Ovary (tissue), 7 donors: ENCODE measurements at regions not wholly inside any gene's neighbourhood (a gene's known extent, or its start where the extent isn't known, plus 50 kb on each side); places are given as distances from the start of the nearest gene placed in this dataset.

Source experiments
- DNase-seq, 5 donors: peaks; one replicate each; pipeline ENCODE4 v3.0.0-alpha.2; 2019 to 2020
- H3K27ac ChIP-seq, 2 donors: fragments of 200-600 bp; one replicate each; pipeline versions ENCODE4 v1.5.1 to v1.8.0; 2019 to 2022
- H3K27me3 ChIP-seq: fragments of 200-600 bp; one replicate; pipeline ENCODE4 v1.8.0; 2022
- H3K36me3 ChIP-seq: fragments of 200-600 bp; sonication (generic); one replicate; pipeline ENCODE4 v1.5.1; 2019
- H3K4me1 ChIP-seq: one replicate; pipeline ENCODE4 v1.8.1; 2013; ENCODE audit warnings: mild to moderate bottlenecking, moderate library complexity; ENCODE audit not compliant: insufficient read depth
- H3K4me3 ChIP-seq: fragments of 200-600 bp; sonication (generic); one replicate; pipeline ENCODE4 v1.5.1; 2017
- H3K9me3 ChIP-seq, 2 donors: fragments of 200-600 bp in 1 of 2; sonication (generic) in 1 of 2; one replicate each; pipeline versions ENCODE4 v1.5.1 to v1.8.1; 2013 to 2019; ENCODE audit warnings: mild to moderate bottlenecking in 1 of 2, moderate library complexity in 1 of 2
- CTCF ChIP-seq, 3 donors: fragments of 450-650 bp in 2 of 3; fragments of 200-600 bp in 1 of 3; IDR thresholded peaks; one replicate each; pipeline versions ENCODE4 v1.5.1 to v1.8.0; 2016 to 2022; ENCODE audit warnings: antibody characterized with exemption in 3 of 3, mild to moderate bottlenecking in 1 of 3
- EP300 ChIP-seq: sonication (generic); formaldehyde crosslinking; IDR thresholded peaks from one replicate; pipeline ENCODE4 v1.6.1; 2017; ENCODE audit warnings: antibody characterized with exemption
- POLR2A ChIP-seq: fragments of 450-650 bp; IDR thresholded peaks from one replicate; pipeline ENCODE4 v1.6.1; 2017; ENCODE audit warnings: antibody characterized with exemption, mild to moderate bottlenecking, moderate library complexity
- WGBS, 3 donors: extraction: QIAGEN DNeasy Blood & Tissue Kit in 1 of 3; methylation state at CpG; one replicate each; pipeline versions ENCODE4 v1.1.5 to v1.1.7; 2013 to 2017; 5-methylcytosine and 5-hydroxymethylcytosine counted together
- intact Hi-C, 4 donors: fragments of 100-400 bp; cut with DNase I; formaldehyde crosslinking; loops; one replicate each; pipeline versions ENCODE4 v1.11.0 to v1.15.1; 2022 to 2023
- donor health status: DM: no; HTN: no; CAD: no; lungs with moderate emphysema.
- donor health status: DM: no; HTN: no; CAD: no.
- donor health status: Bipolar disorder and iron deficiency.
- donor health status: DM: no; HTN: no; CAD: no.
- donor health status: DM: yes; HTN: yes; CAD: no.

- WGBS, 3 donors: 1 to 2% (median 2%) methylated on average over 1 of the region's 1 CpG
- Histone ChIP-seq H3K27ac (no peak overlapping the region), H3K4me3 (no peak overlapping the region), H3K9me3 (no peaks in the 10 kb centered on the region), H3K27me3 (no peaks in the 10 kb centered on the region), H3K4me1 (no peaks in the 10 kb centered on the region), H3K36me3 (no peaks in the 10 kb centered on the region)
- intact Hi-C loops: loop anchor here in 1 of 4 donors (5.0 kb wide), 1 partner anchor 1212 kb away; no protein-coding TSS in a partner anchor
- TF ChIP-seq CTCF (IDR thresholded peaks at IDR 0.05) (no peak), POLR2A (no peak), EP300 (no peak)
- no peak for DNase-seq
Observed at GRCh38 chr1:190754666-190755065, 277.0 kb upstream of the BRINP3 start.

- DNase-seq: no peak
- intact Hi-C loops: no loop called here
- no peak for TF ChIP-seq EP300
- TF ChIP-seq POLR2A: no peak
- TF ChIP-seq CTCF (IDR thresholded peaks at IDR 0.05): no peak
- no peak overlapping the region for H3K27ac ChIP-seq
- H3K4me1 ChIP-seq: no peaks in the 10 kb centered on the region
- H3K4me3 ChIP-seq: no peak overlapping the region
- H3K27me3 ChIP-seq: no peaks in the 10 kb centered on the region
- H3K9me3 ChIP-seq: no peaks in the 10 kb centered on the region
- no peaks in the 10 kb centered on the region for H3K36me3 ChIP-seq
Observed at GRCh38 chr1:190759807-190760206, 282.1 kb upstream of the BRINP3 start.

GRCh38 chr1:190762325-190762724, 284.7 kb upstream of the BRINP3 start:
- TF ChIP-seq POLR2A (no peak), EP300 (no peak), CTCF (IDR thresholded peaks at IDR 0.05) (no peak)
- no peak for DNase-seq
- Histone ChIP-seq H3K27ac (no peak overlapping the region), H3K27me3 (no peaks in the 10 kb centered on the region), H3K4me3 (no peak overlapping the region), H3K4me1 (no peaks in the 10 kb centered on the region), H3K9me3 (no peaks in the 10 kb centered on the region), H3K36me3 (no peaks in the 10 kb centered on the region)
- WGBS, 3 donors: 73 to 84% (median 74%) methylated on average over 3 of the region's 3 CpGs
- intact Hi-C loops: no loop called here

DNA sequence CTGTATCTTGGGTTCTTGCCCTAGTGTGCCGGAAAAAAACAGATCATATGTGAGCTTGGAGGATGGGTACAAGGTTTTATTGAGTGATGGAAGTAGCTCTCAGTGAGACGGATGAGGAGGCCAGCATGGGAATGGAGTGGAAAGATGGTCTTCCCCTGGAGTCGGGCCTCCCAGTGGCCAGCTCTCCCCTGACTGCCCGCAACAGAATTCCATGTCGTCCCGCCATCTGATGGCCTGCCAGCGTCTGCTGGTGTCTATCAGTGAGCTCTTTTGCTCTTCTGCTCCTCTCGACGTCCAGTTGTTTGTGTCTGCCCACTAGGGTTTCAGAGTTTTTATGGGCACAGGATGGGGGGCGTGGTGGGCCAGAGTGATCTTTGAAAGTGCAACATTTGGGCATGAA, 315.2 kb upstream of the BRINP3 start:
- Histone ChIP-seq H3K4me1 (no peaks in the 10 kb centered on the region), H3K27ac (no peak overlapping the region), H3K27me3 (no peaks in the 10 kb centered on the region), H3K9me3 (no peaks in the 10 kb centered on the region), H3K36me3 (no peaks in the 10 kb centered on the region), H3K4me3 (no peak overlapping the region)
- intact Hi-C loops: no loop called here
- WGBS, 3 donors: 91 to 95% (median 94%) methylated on average over 10 of the region's 10 CpGs
- no peak for TF ChIP-seq EP300
- no peak for TF ChIP-seq CTCF (IDR thresholded peaks at IDR 0.05)
- no peak for TF ChIP-seq POLR2A
- DNase-seq: no peak

DNA sequence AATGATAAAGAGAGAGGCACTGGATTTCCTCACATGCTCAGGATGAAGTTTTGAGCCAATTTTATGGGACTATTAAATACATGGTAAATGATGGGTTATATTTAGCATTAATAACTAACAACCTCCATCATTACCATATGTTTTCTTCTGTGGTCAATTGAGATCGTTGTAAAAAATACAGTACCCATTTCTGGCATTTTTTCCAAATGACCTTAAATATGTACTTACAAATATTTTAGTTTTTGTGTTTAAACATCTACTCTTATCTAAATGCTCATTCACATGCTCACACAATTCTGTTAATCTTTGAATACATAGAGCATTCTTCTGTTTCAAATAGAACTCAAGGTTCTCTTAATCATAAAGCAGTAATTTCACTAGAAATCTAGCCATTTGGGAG, 330.0 kb upstream of the BRINP3 start:
- Histone ChIP-seq H3K4me1 (no peaks in the 10 kb centered on the region), H3K27me3 (no peaks in the 10 kb centered on the region), H3K9me3 (no peaks in the 10 kb centered on the region), H3K4me3 (no peak overlapping the region), H3K27ac (no peak overlapping the region), H3K36me3 (no peaks in the 10 kb centered on the region)
- TF ChIP-seq CTCF (IDR thresholded peaks at IDR 0.05) (no peak), POLR2A (no peak), EP300 (no peak)
- DNase-seq: no peak
- 5 to 27% (median 6%) methylated on average over 1 of the region's 1 CpG for WGBS, 3 donors
- intact Hi-C loops: no loop called here
